Activated CD8-positive, alpha-beta memory T cell treated with anti-CD3 and anti-CD28 coated beads, Interleukin-2, amount 10 ng/mL, durations not matched to agents 7 days and 5 days (primary cell): ENCODE measurements at regions not wholly inside any gene's neighbourhood (a gene's known extent, or its start where the extent isn't known, plus 50 kb on each side); places are given as distances from the start of the nearest gene placed in this dataset.
"Not testable (repeated sequence)": the region's sequence is repeated elsewhere in the genome, so short reads cannot be mapped to it uniquely, and the experiment has no call there.

Experiments
- ATAC-seq: fragments of 150-1000 bp; cut with Tn5 transposase; one replicate; pipeline ENCODE4 v1.10.0; 2021; ENCODE audit warnings: moderate library complexity
- CTCF ChIA-PET: fragments of 350-600 bp; sonication (Branson Sonifier 250); formaldehyde crosslinking; loops from one replicate; lab custom pipeline; 2021; ENCODE audit warnings: antibody characterized with exemption; lab: Charles Lee
- DNase-seq: peaks from one replicate; pipeline ENCODE4 v3.0.0-alpha.2; 2020
- H3K27ac Mint-ChIP-seq: one replicate; pipeline ENCODE4 v1.8.0; 2021; ENCODE audit warnings: mild to moderate bottlenecking, mixed read lengths
- H3K27me3 Mint-ChIP-seq: one replicate; pipeline ENCODE4 v1.8.0; 2021; ENCODE audit warnings: mixed read lengths
- H3K36me3 Mint-ChIP-seq: one replicate; pipeline ENCODE4 v1.8.0; 2021; ENCODE audit warnings: mild to moderate bottlenecking, mixed read lengths
- H3K4me1 Mint-ChIP-seq: one replicate; pipeline ENCODE4 v1.8.0; 2021; ENCODE audit warnings: mixed read lengths
- H3K4me3 Mint-ChIP-seq: one replicate; pipeline ENCODE4 v1.8.0; 2021; ENCODE audit warnings: mild to moderate bottlenecking, moderate library complexity, mixed read lengths
- H3K9me3 Mint-ChIP-seq: one replicate; pipeline ENCODE4 v1.8.0; 2022; ENCODE audit warnings: low read depth, mixed read lengths

- CTCF ChIA-PET, result no interaction called here
- DNase-seq, result no peak
- peaks cover 12% of the 10 kb centered on the region for H3K4me1 Mint-ChIP-seq
- H3K4me3 Mint-ChIP-seq, result no peak overlapping the region
- no peaks in the 10 kb centered on the region for H3K9me3 Mint-ChIP-seq
- no peaks in the 10 kb centered on the region for H3K36me3 Mint-ChIP-seq
- no peak for ATAC-seq
- H3K27me3 Mint-ChIP-seq, result peaks cover 10% of the 10 kb centered on the region
- H3K27ac Mint-ChIP-seq, result no peak overlapping the region
Measured at GRCh38 chr3:18225709-18226108, 199.4 kb downstream of the SATB1 start.

DNA sequence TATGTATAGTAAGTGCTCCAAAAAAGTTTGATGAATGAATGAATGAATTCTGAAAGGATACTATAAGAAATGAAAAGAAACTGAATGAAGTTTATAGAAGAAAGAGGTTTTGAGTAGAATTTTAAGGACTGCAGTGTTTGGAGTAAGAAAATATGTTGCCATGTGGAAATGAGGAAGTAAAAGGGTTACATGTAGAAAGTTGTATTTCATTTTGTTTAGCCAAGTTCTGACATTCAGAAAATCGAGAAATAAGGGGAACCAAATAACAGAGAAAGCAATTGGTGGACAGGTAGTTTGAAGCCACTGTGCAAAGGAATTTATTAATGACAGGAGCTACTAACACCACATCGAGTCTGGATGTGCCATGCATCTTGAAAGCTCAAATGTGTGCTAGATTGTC lies 200.7 kb downstream of the SATB1 start:
- H3K27me3 Mint-ChIP-seq, result peaks cover 7% of the 10 kb centered on the region

DNA sequence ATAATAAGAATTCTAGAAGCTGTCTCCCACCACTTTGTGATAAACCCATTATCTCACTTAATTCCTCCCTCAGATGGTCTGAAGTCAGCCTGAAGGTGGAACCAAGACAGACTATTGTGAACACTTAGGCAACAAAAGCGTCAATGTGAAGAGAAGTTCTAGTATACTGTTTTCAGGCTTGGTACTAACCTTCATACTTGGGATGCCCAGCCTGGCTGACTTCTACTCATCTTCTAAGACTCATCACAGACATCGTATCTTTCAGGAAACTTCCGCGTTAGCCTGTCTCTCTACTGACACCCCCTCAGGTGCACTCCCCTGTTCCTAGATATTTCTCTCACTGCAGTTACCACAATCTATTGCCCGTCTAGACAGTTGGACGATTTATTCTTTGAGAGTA lies 201.2 kb downstream of the SATB1 start:
- CTCF ChIA-PET, result no interaction called here
- DNase-seq, result no peak
- Mint-ChIP-seq H3K36me3 (no peaks in the 10 kb centered on the region), H3K4me3 (no peak overlapping the region), H3K27ac (no peak overlapping the region), H3K4me1 (peaks cover 12% of the 10 kb centered on the region), H3K9me3 (no peaks in the 10 kb centered on the region), H3K27me3 (peaks cover 5% of the 10 kb centered on the region)
- no peak for ATAC-seq

More for the DNA sequence above, 200.7 kb downstream of the SATB1 start:
- no peak for DNase-seq
- ATAC-seq, result no peak
- Mint-ChIP-seq H3K4me3 (no peak overlapping the region), H3K4me1 (peaks cover 12% of the 10 kb centered on the region), H3K9me3 (no peaks in the 10 kb centered on the region), H3K36me3 (no peaks in the 10 kb centered on the region), H3K27ac (no peak overlapping the region)
- CTCF ChIA-PET, result no interaction called here

DNA sequence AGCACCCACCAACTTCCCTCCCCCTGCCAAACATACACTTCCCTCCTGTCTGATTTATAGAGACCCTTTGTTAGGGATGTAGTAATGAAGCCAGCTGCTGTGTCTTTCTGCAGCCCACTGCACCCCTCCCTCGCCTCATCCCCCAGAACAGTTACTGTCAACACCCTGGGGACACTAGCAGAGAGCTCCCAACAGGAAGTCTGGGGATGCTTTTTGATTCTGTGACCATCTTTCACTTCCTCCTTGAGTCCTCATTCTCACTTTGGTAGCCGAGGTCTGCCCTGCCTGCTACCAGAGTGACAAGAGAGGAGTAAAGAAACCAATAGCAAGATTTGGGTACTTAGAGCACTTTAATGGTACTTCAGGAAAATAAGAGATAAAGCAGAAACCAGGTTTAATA lies 201.6 kb downstream of the SATB1 start:
- CTCF ChIA-PET, result no interaction called here
- no peaks in the 10 kb centered on the region for H3K9me3 Mint-ChIP-seq
- H3K27ac Mint-ChIP-seq, result no peak overlapping the region
- H3K4me1 Mint-ChIP-seq, result peaks cover 12% of the 10 kb centered on the region
- ATAC-seq (no peak), DNase-seq (no peak)
- peaks cover 5% of the 10 kb centered on the region for H3K27me3 Mint-ChIP-seq
- H3K4me3 Mint-ChIP-seq, result no peak overlapping the region
- H3K36me3 Mint-ChIP-seq, result no peaks in the 10 kb centered on the region

GRCh38 chr3:18222686-18223085 lies 202.5 kb downstream of the SATB1 start:
- Mint-ChIP-seq H3K27ac (no peak overlapping the region), H3K9me3 (no peaks in the 10 kb centered on the region)
- CTCF ChIA-PET, result no interaction called here

DNA sequence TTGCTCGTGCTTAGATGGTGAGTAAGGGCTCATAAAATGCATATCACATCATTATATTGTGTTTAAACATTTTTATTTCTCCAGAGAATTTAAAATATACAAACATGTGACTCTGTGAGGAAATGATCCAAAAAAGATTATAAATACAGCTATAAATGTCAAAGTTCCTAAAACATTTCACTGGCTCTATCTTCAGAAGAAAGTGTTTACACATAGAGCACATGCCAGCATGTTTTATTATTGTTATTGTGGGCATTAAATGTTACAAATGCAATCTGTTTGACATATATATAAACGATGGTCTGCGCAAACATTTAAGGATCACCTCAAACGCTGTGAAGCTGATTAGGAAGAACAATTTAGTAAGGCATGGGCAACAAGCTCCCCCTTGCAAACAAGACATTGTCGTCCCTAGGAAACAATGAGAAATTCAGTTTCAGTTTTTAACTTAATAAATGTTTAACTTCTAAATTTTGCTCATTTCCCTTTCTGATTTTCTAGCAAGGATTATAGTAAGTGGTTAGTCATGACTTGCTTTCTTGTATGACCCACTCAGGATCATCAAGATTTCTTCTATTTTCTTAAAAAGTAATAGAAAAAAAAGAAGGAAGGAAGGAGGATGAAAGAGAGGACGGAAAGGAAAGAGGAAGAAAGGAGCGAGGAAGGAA lies 207.5 kb downstream of the SATB1 start:
- Mint-ChIP-seq H3K27me3 (no peaks in the 10 kb centered on the region), H3K4me3 (no peak overlapping the region), H3K36me3 (no peaks in the 10 kb centered on the region), H3K27ac (no peak overlapping the region), H3K4me1 (peaks cover 5% of the 10 kb centered on the region), H3K9me3 (no peaks in the 10 kb centered on the region)
- DNase-seq, result no peak
- CTCF ChIA-PET, result no interaction called here
- ATAC-seq, result no peak

More at GRCh38 chr3:18222686-18223085, 202.5 kb downstream of the SATB1 start:
- no peak for DNase-seq
- H3K4me1 Mint-ChIP-seq, result peaks cover 12% of the 10 kb centered on the region
- no peak overlapping the region for H3K4me3 Mint-ChIP-seq
- no peak for ATAC-seq
- H3K36me3 Mint-ChIP-seq, result no peaks in the 10 kb centered on the region
- no peaks in the 10 kb centered on the region for H3K27me3 Mint-ChIP-seq

- H3K4me3 Mint-ChIP-seq, result no peak overlapping the region
- H3K27me3 Mint-ChIP-seq, result no peaks in the 10 kb centered on the region
- no peaks in the 10 kb centered on the region for H3K36me3 Mint-ChIP-seq
- CTCF ChIA-PET, result no interaction called here
- H3K27ac Mint-ChIP-seq, result no peak overlapping the region
- peaks cover 5% of the 10 kb centered on the region for H3K4me1 Mint-ChIP-seq
- ATAC-seq, result no peak
- DNase-seq, result no peak
- H3K9me3 Mint-ChIP-seq, result no peaks in the 10 kb centered on the region
Measured at GRCh38 chr3:18216996-18217395, 208.1 kb downstream of the SATB1 start.

DNA sequence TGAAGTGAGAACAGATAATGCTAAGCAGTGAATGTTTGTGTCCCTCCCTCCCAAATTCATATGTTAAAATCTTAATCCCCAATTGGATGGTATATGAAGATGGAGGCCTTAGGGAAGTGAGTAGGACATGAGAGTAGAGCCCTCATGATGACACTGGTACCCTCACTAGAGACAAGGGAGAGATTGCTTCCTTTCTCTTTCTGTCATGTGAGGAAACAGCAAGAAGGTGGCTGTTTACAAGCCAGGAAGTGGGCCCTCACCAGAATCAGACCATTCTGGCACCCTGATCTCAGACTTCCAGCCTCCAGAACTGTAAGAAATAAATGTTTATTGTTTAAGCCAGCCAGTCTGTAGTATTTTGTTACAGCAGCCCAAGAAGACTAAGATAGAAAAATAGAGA lies 209.5 kb downstream of the SATB1 start:
- DNase-seq, result no peak
- Mint-ChIP-seq H3K9me3 (no peaks in the 10 kb centered on the region), H3K27ac (no peak overlapping the region), H3K4me1 (peaks cover 5% of the 10 kb centered on the region), H3K27me3 (no peaks in the 10 kb centered on the region), H3K36me3 (no peaks in the 10 kb centered on the region), H3K4me3 (no peak overlapping the region)
- no peak for ATAC-seq
- CTCF ChIA-PET, result no interaction called here

GRCh38 chr3:18211116-18211515 lies 214.0 kb downstream of the SATB1 start:
- CTCF ChIA-PET, result no interaction called here
- DNase-seq (no peak), ATAC-seq (no peak)
- peaks cover 20% of the 10 kb centered on the region for H3K4me1 Mint-ChIP-seq
- no peak overlapping the region for H3K27ac Mint-ChIP-seq
- no peaks in the 10 kb centered on the region for H3K27me3 Mint-ChIP-seq
- no peaks in the 10 kb centered on the region for H3K36me3 Mint-ChIP-seq
- no peak overlapping the region for H3K4me3 Mint-ChIP-seq
- no peaks in the 10 kb centered on the region for H3K9me3 Mint-ChIP-seq

DNA sequence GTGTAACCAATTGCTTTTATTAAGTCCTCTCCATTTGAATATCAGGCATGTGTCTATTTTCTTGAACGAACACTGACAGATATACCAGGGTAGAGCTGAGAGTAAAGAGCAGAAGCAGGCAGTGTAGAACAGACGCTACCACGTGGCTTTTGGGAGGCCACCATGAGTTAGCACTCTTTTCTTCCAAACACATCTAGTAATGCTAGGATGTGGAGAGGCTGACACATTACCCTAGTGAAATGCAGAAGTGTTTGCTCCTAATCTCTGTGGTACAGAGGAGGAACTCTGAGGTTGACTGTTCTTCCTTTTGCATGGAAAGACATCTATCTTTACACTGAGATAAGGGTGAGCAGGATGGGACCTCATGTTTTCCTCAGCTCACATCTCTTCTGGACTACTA lies 216.3 kb downstream of the SATB1 start:
- Mint-ChIP-seq H3K4me3 (no peak overlapping the region), H3K27ac (no peak overlapping the region), H3K27me3 (peaks cover 4% of the 10 kb centered on the region), H3K36me3 (peaks cover 2% of the 10 kb centered on the region), H3K4me1 (peaks cover 15% of the 10 kb centered on the region), H3K9me3 (no peaks in the 10 kb centered on the region)
- DNase-seq (no peak), ATAC-seq (no peak)
- CTCF ChIA-PET, result no interaction called here

DNA sequence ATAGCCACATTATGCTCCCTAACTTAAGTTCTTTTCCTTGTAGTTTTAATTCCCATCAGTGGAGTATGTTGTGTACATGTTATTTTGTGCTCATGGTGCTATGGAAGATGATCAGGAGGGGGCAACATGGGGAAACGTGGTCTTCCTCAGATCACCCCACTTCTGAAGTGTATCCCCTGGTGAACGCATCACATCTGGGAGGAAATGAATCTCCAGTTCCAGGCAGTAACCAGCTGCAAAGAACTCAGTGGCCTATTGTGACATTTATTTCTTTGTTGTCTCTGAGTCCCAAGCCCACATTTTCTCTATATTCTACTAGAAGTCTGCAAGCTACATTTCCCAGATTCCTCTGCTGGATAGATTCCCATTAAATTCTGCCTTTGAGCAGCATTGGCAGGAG lies 217.0 kb downstream of the SATB1 start:
- Mint-ChIP-seq H3K36me3 (peaks cover 2% of the 10 kb centered on the region), H3K4me1 (peaks cover 15% of the 10 kb centered on the region), H3K4me3 (no peak overlapping the region), H3K27me3 (peaks cover 4% of the 10 kb centered on the region), H3K27ac (no peak overlapping the region), H3K9me3 (no peaks in the 10 kb centered on the region)
- DNase-seq, result no peak
- CTCF ChIA-PET, result no interaction called here
- ATAC-seq, result no peak

DNA sequence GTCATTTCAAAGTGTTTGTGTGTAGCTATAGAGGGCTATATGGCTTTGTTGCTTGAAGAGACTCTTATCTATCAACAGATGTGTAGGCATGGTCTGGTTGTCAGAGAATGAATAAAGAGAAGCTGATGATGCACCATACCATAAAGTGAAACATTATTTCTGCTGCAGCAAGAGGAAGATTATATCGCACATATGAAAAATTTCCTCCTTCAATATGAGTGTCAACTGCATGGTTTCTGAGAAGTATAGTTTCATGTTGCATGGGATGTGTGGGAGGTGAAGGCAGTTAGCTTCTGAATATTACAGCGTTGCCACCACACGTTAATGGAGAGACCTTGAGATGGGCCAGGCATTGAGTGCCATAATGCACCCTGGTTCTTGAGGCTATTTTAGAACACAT lies 217.9 kb downstream of the SATB1 start:
- no peaks in the 10 kb centered on the region for H3K9me3 Mint-ChIP-seq
- H3K27me3 Mint-ChIP-seq, result peaks cover 4% of the 10 kb centered on the region
- H3K27ac Mint-ChIP-seq, result no peak overlapping the region
- H3K4me1 Mint-ChIP-seq, result peaks cover 15% of the 10 kb centered on the region
- DNase-seq (no peak), ATAC-seq (peak; percentile 57)
- H3K36me3 Mint-ChIP-seq, result peaks cover 2% of the 10 kb centered on the region
- H3K4me3 Mint-ChIP-seq, result no peak overlapping the region
- CTCF ChIA-PET, result no interaction called here

- H3K36me3 Mint-ChIP-seq, H3K9me3 Mint-ChIP-seq, H3K27me3 Mint-ChIP-seq, H3K4me3 Mint-ChIP-seq, DNase-seq, H3K27ac Mint-ChIP-seq, ATAC-seq, CTCF ChIA-PET: not testable (repeated sequence)
- peaks cover 15% of the 10 kb centered on the region for H3K4me1 Mint-ChIP-seq
Measured at GRCh38 chr3:18205701-18206100, 219.4 kb downstream of the SATB1 start.

GRCh38 chr3:18201315-18201714 lies 223.8 kb downstream of the SATB1 start:
- Mint-ChIP-seq H3K9me3 (no peaks in the 10 kb centered on the region), H3K27me3 (peaks cover 19% of the 10 kb centered on the region)
- CTCF ChIA-PET, result no interaction called here

GRCh38 chr3:18199757-18200156 lies 225.4 kb downstream of the SATB1 start:
- no peak overlapping the region for H3K27ac Mint-ChIP-seq

More at GRCh38 chr3:18201315-18201714, 223.8 kb downstream of the SATB1 start:
- no peak for DNase-seq
- Mint-ChIP-seq H3K4me1 (no peaks in the 10 kb centered on the region), H3K27ac (no peak overlapping the region), H3K36me3 (peaks cover 2% of the 10 kb centered on the region), H3K4me3 (no peak overlapping the region)
- no peak for ATAC-seq

More at GRCh38 chr3:18199757-18200156, 225.4 kb downstream of the SATB1 start:
- ATAC-seq (no peak), DNase-seq (no peak)
- CTCF ChIA-PET, result no interaction called here
- peaks cover 19% of the 10 kb centered on the region for H3K27me3 Mint-ChIP-seq
- H3K36me3 Mint-ChIP-seq, result peaks cover 2% of the 10 kb centered on the region
- no peak overlapping the region for H3K4me3 Mint-ChIP-seq
- H3K4me1 Mint-ChIP-seq, result no peaks in the 10 kb centered on the region
- no peaks in the 10 kb centered on the region for H3K9me3 Mint-ChIP-seq
